Fibroblast of lung (primary cell): ENCODE measurements at regions not wholly inside any gene's neighbourhood (a gene's known extent, or its start where the extent isn't known, plus 50 kb on each side); places are given as distances from the start of the nearest gene placed in this dataset.

Experiments
- DNase-seq, 2 donors: peaks; one replicate each; pipeline versions ENCODE4 v3.0.0 to v3.0.0-alpha.2; 2010; ENCODE audit warnings: low read depth in 2 of 2
- H2AFZ ChIP-seq: 2 replicates; pipeline ENCODE4 v1.5.1; 2012; ENCODE audit warnings: low read length, control low read depth, inconsistent platforms
- H3K27ac ChIP-seq: 2 replicates; pipeline ENCODE4 v1.5.1; 2011; ENCODE audit warnings: low read length, control low read depth; ENCODE audit not compliant: insufficient read depth
- H3K27me3 ChIP-seq: 2 replicates; pipeline ENCODE4 v1.5.1; 2011; ENCODE audit warnings: mild to moderate bottlenecking, low read length; ENCODE audit not compliant: control insufficient read depth, insufficient read depth
- H3K36me3 ChIP-seq: 2 replicates; pipeline ENCODE4 v1.5.1; 2011; ENCODE audit warnings: low read length; ENCODE audit not compliant: control insufficient read depth, insufficient read depth
- H3K4me1 ChIP-seq: 2 replicates; pipeline ENCODE4 v1.5.1; 2011; ENCODE audit warnings: low read length; ENCODE audit not compliant: control insufficient read depth, insufficient read depth; ENCODE audit errors: extremely low read depth
- H3K4me2 ChIP-seq: 2 replicates; pipeline ENCODE4 v1.5.1; 2011; ENCODE audit warnings: low read length, control low read depth; ENCODE audit not compliant: insufficient read depth; ENCODE audit errors: extremely low read depth
- H3K4me3 ChIP-seq, 4 experiments: fragments of 200-600 bp in 1 of 4; sonication (generic) in 1 of 4; replicated peaks in 1 of 4; 2 replicates each; pipeline ENCODE4 v1.5.1; 2011 to 2016; ENCODE audit warnings: low read length in 4 of 4, low read depth in 3 of 4, mild to moderate bottlenecking in 3 of 4, control low read depth in 2 of 4, inconsistent platforms in 1 of 4, mixed read lengths in 1 of 4; ENCODE audit not compliant: insufficient read depth in 1 of 4; ENCODE audit errors: control extremely low read depth in 1 of 4
- H3K79me2 ChIP-seq: 2 replicates; pipeline ENCODE4 v1.5.1; 2012; ENCODE audit warnings: mild to moderate bottlenecking, low read length, inconsistent platforms; ENCODE audit not compliant: control insufficient read depth, insufficient read depth
- H3K9ac ChIP-seq: 2 replicates; pipeline ENCODE4 v1.5.1; 2011; ENCODE audit warnings: mild to moderate bottlenecking, low read length, control low read depth; ENCODE audit not compliant: insufficient read depth
- H3K9me3 ChIP-seq: 2 replicates; pipeline ENCODE4 v1.5.1; 2012; ENCODE audit warnings: low read depth, low read length; ENCODE audit not compliant: control insufficient read depth, insufficient read depth
- H4K20me1 ChIP-seq: 2 replicates; pipeline ENCODE4 v1.5.1; 2011; ENCODE audit warnings: low read length; ENCODE audit not compliant: control insufficient read depth, insufficient read depth; ENCODE audit errors: extremely low read depth
- CTCF ChIP-seq, 2 donors: IDR thresholded peaks in 1 of 2; conservative IDR thresholded peaks in 1 of 2; 1 replicate in 1 of 2; 2 replicates in 1 of 2; pipeline ENCODE4 v1.5.1; 2011 to 2012; ENCODE audit warnings: low read length in 2 of 2, control low read depth in 1 of 2, inconsistent platforms in 1 of 2, low read depth in 1 of 2, mild to moderate bottlenecking in 1 of 2
- EZH2 ChIP-seq: IDR thresholded peaks from 2 replicates; pipeline ENCODE4 v1.5.1; 2012; ENCODE audit warnings: low read length, control low read depth, mild to moderate bottlenecking; ENCODE audit errors: missing control alignments

DNA sequence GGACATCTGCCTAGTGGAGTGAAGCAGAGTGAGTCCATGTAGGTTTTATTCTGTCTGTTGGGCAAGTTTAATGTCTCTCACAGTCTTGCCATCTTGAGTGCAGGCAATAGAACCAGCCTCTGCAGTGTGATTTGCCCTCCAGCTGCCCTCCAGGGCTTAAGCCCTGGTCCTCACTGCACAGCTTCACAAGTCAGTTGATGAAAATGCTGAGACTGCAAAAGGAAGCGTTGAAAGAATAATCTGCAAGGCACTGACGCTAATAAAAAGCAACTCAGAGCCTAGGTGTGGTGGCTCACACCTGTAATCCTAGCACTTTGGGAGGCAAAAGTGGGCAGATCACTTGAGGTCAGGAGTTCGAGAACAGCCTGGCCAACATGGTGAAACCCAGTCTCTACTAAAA lies 54.1 kb upstream of the PHOX2B start:
- no peaks in the 10 kb centered on the region for H3K27me3 ChIP-seq
- H3K4me3 ChIP-seq, result no peak overlapping the region
- DNase-seq, result no peak
- no peak overlapping the region for H2AFZ ChIP-seq
- H3K4me1 ChIP-seq, result no peaks in the 10 kb centered on the region
- H3K36me3 ChIP-seq, result no peaks in the 10 kb centered on the region
- TF ChIP-seq EZH2 (no peak), CTCF (conservative IDR thresholded peaks at IDR 0.05 in 1 of 2, IDR thresholded peaks at IDR 0.05 in 1 of 2; ENCODE audit: low read depth in 1 of 2, low read length in 2 of 2) (no peak)
- no peaks in the 10 kb centered on the region for H3K79me2 ChIP-seq
- H3K27ac ChIP-seq, result no peak overlapping the region
- H4K20me1 ChIP-seq, result no peaks in the 10 kb centered on the region
- no peaks in the 10 kb centered on the region for H3K9me3 ChIP-seq
- H3K4me2 ChIP-seq, result no peak overlapping the region
- H3K9ac ChIP-seq, result no peak overlapping the region

GRCh38 chr4:41799126-41799525 lies 50.6 kb upstream of the PHOX2B start:
- no peaks in the 10 kb centered on the region for H3K79me2 ChIP-seq
- H3K9me3 ChIP-seq, result no peaks in the 10 kb centered on the region
- H3K36me3 ChIP-seq, result no peaks in the 10 kb centered on the region
- DNase-seq, result no peak
- H3K4me3 ChIP-seq, result no peak overlapping the region
- H3K27ac ChIP-seq, result no peak overlapping the region
- no peak overlapping the region for H2AFZ ChIP-seq
- H4K20me1 ChIP-seq, result no peaks in the 10 kb centered on the region
- H3K4me2 ChIP-seq, result no peak overlapping the region
- no peaks in the 10 kb centered on the region for H3K27me3 ChIP-seq
- H3K4me1 ChIP-seq, result no peaks in the 10 kb centered on the region
- no peak overlapping the region for H3K9ac ChIP-seq
- TF ChIP-seq CTCF (conservative IDR thresholded peaks at IDR 0.05 in 1 of 2, IDR thresholded peaks at IDR 0.05 in 1 of 2; ENCODE audit: low read depth in 1 of 2, low read length in 2 of 2) (no peak), EZH2 (no peak)
